ENCODE measurements at regions not wholly inside any gene's neighbourhood (a gene's known extent, or its start where the extent isn't known, plus 50 kb on each side); places are given as distances from the start of the nearest gene placed in this dataset.

DNA sequence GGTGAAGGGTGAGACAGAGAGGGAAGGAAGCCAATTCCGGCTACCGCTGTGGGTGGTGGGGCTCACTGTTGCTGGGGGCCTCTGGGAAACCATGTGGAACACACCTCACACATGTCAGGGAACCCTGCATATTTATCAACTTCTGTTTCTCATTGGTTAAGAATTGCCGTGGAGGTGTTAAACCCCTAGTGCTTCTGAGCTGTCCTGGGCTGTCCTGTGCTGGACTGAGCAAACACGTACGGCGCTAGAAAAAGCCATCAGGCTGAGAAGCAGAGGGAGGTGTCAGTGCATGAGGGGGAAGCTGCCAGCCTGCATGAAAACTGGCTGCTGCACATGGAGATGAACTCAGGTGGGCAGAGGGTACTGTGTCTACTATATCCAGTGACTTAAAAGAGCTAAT is 103.9 kb upstream of the JAG1 start:
- H3K4me1 ChIP-seq: no peaks in the 10 kb centered on the region

DNA sequence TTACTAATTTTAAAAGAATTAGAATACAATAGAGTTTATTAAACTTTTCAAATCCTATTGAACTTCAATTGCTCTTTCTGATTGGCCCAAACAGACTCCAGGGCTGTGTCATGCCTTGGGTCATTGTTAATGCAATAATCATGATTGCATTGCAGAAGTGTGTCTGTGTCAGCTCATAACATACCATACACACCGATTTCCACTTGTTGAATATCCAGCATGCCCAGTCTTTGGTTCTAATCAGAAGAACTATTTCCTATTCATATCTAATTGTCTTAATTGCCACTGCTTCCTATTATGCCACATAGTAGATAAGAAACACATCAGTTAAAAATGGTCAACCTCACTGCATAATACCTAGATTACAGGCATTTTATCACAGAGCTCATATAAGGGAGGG is 106.1 kb upstream of the JAG1 start:
- no peaks in the 10 kb centered on the region for H3K9me3 ChIP-seq
- H3K27ac ChIP-seq: no peak overlapping the region
- H3K4me1 ChIP-seq: no peaks in the 10 kb centered on the region
- DNase-seq: no peak
- intact Hi-C loops (cut with DNase I; ENCODE audit: low total_unique reads): no loop called here
- H3K4me3 ChIP-seq: no peak overlapping the region
- H3K36me3 ChIP-seq: no peaks in the 10 kb centered on the region
- TF ChIP-seq, protein P1, sequence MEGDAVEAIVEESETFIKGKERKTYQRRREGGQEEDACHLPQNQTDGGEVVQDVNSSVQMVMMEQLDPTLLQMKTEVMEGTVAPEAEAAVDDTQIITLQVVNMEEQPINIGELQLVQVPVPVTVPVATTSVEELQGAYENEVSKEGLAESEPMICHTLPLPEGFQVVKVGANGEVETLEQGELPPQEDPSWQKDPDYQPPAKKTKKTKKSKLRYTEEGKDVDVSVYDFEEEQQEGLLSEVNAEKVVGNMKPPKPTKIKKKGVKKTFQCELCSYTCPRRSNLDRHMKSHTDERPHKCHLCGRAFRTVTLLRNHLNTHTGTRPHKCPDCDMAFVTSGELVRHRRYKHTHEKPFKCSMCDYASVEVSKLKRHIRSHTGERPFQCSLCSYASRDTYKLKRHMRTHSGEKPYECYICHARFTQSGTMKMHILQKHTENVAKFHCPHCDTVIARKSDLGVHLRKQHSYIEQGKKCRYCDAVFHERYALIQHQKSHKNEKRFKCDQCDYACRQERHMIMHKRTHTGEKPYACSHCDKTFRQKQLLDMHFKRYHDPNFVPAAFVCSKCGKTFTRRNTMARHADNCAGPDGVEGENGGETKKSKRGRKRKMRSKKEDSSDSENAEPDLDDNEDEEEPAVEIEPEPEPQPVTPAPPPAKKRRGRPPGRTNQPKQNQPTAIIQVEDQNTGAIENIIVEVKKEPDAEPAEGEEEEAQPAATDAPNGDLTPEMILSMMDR (IDR thresholded peaks at IDR 0.05): no peak
- no peak for TF ChIP-seq POLR2A (IDR thresholded peaks at IDR 0.05)
- H3K27me3 ChIP-seq: no peaks in the 10 kb centered on the region

More for the DNA sequence above, 103.9 kb upstream of the JAG1 start:
- no peak overlapping the region for H3K27ac ChIP-seq
- H3K27me3 ChIP-seq: no peaks in the 10 kb centered on the region
- H3K9me3 ChIP-seq: no peaks in the 10 kb centered on the region
- intact Hi-C loops (cut with DNase I; ENCODE audit: low total_unique reads): no loop called here
- DNase-seq: no peak
- TF ChIP-seq, protein P1 (IDR thresholded peaks at IDR 0.05): no peak
- TF ChIP-seq POLR2A (IDR thresholded peaks at IDR 0.05): no peak
- H3K36me3 ChIP-seq: no peaks in the 10 kb centered on the region
- no peak overlapping the region for H3K4me3 ChIP-seq

DNA sequence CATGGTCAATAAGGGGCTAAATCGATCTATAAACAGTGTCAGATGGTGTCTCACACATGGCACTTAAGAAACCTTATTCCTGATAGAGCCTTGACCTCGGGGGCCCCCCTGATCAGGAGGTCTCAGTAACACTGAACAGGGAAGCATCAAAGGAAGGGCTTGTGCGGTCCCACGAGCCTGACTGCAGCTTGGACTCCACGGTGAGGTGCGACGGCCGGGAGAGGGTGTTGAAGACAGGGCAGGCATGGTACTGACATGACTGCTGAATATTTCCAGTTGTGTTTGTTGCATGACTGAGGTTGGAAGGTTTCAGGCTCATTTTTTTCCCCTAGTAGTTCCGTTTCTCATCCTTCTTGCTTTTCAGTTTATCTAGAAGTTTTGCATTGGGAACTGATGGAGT is 107.1 kb upstream of the JAG1 start:
- intact Hi-C loops (cut with DNase I; ENCODE audit: low total_unique reads): no loop called here
- H3K36me3 ChIP-seq: no peaks in the 10 kb centered on the region
- no peak for DNase-seq
- H3K9me3 ChIP-seq: no peaks in the 10 kb centered on the region
- H3K27me3 ChIP-seq: no peaks in the 10 kb centered on the region
- TF ChIP-seq POLR2A (IDR thresholded peaks at IDR 0.05): no peak
- TF ChIP-seq, protein P1 (IDR thresholded peaks at IDR 0.05): no peak
- no peak overlapping the region for H3K4me3 ChIP-seq
- no peak overlapping the region for H3K27ac ChIP-seq
- H3K4me1 ChIP-seq: no peaks in the 10 kb centered on the region

DNA sequence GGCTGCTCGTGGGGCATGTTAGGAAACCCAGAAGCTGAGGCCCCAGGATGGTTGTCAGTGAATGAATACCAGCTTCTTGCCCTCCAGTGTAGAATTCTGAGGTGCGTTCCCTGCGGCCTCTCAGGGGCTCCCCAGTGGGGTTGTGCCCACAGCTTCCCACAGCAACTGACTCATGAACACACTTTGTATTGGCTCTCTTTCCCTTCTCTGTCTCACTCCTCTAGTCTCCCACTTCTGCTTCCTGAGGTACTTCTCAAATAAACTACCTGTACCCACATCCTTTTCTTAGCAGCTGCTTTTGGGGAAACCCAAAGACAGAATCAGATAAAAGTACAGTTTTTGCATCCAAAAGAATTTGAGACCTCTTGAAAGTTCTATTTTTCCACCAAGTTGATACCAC is 107.7 kb upstream of the JAG1 start:
- Histone ChIP-seq H3K27me3 (no peaks in the 10 kb centered on the region), H3K27ac (no peak overlapping the region), H3K4me1 (no peaks in the 10 kb centered on the region), H3K36me3 (no peaks in the 10 kb centered on the region), H3K9me3 (no peaks in the 10 kb centered on the region), H3K4me3 (no peak overlapping the region)
- DNase-seq: no peak
- TF ChIP-seq, protein P1 (IDR thresholded peaks at IDR 0.05): no peak
- no peak for TF ChIP-seq POLR2A (IDR thresholded peaks at IDR 0.05)
- intact Hi-C loops (cut with DNase I; ENCODE audit: low total_unique reads): no loop called here

DNA sequence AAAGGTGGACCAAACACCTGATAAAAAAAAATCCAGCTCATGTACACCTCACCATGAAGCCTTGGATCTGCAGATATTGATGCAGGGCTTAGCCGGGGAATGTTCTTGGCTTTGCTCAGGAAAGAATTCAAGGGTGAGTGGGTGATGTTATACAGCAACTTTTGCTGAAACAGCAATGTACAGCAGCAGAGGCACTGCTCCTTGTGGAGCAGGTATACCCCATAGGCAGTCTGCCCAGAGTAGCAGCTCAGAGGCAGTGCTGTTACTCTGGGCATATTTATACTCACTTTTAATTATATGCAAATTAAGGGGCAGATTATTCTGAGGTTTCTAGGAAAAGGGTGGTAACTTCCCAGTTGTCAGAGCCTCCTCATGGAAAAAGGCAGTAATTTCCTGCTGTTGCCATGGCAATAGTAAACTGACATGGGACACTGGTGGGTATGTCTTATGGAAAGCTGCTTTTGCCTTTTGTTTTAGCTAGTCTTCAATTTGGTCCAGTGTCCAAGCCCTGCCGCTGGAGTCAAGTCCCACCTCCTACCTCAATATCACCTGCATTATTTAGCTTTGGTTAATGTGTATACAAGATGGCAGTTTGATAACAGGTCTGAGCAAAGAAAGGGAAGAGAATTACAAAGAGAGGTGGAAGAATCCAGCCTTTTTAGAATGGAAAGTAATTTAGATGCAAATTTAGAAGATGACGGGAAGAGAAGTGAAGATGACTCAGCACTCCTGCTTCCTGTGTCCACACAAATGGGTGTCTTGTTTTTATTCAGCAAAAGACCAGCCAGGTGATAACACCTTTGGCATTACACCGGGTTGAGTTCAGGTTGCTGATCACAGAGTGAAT is 110.1 kb upstream of the JAG1 start:
- Histone ChIP-seq H3K4me3 (no peak overlapping the region), H3K27ac (no peak overlapping the region), H3K36me3 (no peaks in the 10 kb centered on the region), H3K4me1 (no peaks in the 10 kb centered on the region), H3K27me3 (no peaks in the 10 kb centered on the region), H3K9me3 (no peaks in the 10 kb centered on the region)
- intact Hi-C loops (cut with DNase I; ENCODE audit: low total_unique reads): no loop called here
- TF ChIP-seq, protein P1 (IDR thresholded peaks at IDR 0.05): no peak
- TF ChIP-seq POLR2A (IDR thresholded peaks at IDR 0.05): no peak
- DNase-seq: no peak

All from uterus (tissue), 3 donors.